ENCODE measurements at regions not wholly inside any gene's neighbourhood (a gene's known extent, or its start where the extent isn't known, plus 50 kb on each side); places are given as distances from the start of the nearest gene placed in this dataset.

GRCh38 chr17:74031316-74032090 lies 172.0 kb upstream of the RPL38 start:
- no peak for DNase-seq

- DNase-seq = no peak
Observed at GRCh38 chr17:74032222-74032621, 171.3 kb upstream of the RPL38 start.

GRCh38 chr17:74037320-74037719 lies 166.2 kb upstream of the RPL38 start:
- no peak for DNase-seq

- no peak for DNase-seq
Observed at GRCh38 chr17:74040291-74040690, 163.2 kb upstream of the RPL38 start.

GRCh38 chr17:74040729-74041128 lies 162.7 kb upstream of the RPL38 start:
- DNase-seq = no peak

GRCh38 chr17:74041869-74042640 lies 161.4 kb upstream of the RPL38 start:
- DNase-seq = no peak

GRCh38 chr17:74042744-74043486 lies 160.6 kb upstream of the RPL38 start:
- DNase-seq = no peak

GRCh38 chr17:74043976-74044375 lies 159.5 kb upstream of the RPL38 start:
- DNase-seq = no peak

GRCh38 chr17:74045608-74046280 lies 157.7 kb upstream of the RPL38 start:
- DNase-seq = no peak

GRCh38 chr17:74049167-74049966 lies 154.1 kb upstream of the RPL38 start:
- no peak for DNase-seq

GRCh38 chr17:74049967-74050458 lies 153.5 kb upstream of the RPL38 start:
- no peak for DNase-seq

GRCh38 chr17:74051348-74051747 lies 152.1 kb upstream of the RPL38 start:
- no peak for DNase-seq

- no peak for DNase-seq
Observed at GRCh38 chr17:74052993-74053711, 150.3 kb upstream of the RPL38 start.

GRCh38 chr17:74053712-74054078 lies 149.8 kb upstream of the RPL38 start:
- DNase-seq = no peak

- no peak for DNase-seq
Observed at GRCh38 chr17:74054249-74054648, 149.2 kb upstream of the RPL38 start.

- no peak for DNase-seq
Observed at GRCh38 chr17:74055508-74056160, 147.8 kb upstream of the RPL38 start.

GRCh38 chr17:74059479-74060240 lies 143.8 kb upstream of the RPL38 start:
- no peak for DNase-seq

- no peak for DNase-seq
Observed at GRCh38 chr17:74061758-74062157, 141.7 kb upstream of the RPL38 start.

GRCh38 chr17:74062234-74062633 lies 141.2 kb upstream of the RPL38 start:
- no peak for DNase-seq

GRCh38 chr17:74063439-74063838 lies 140.0 kb upstream of the RPL38 start:
- no peak for DNase-seq

Data from activated T-cell treated with anti-CD3 and anti-CD28 coated beads, Interleukin-2, amount 50 U/mL, for 1 hour (primary cell).